ENCODE measurements at regions not wholly inside any gene's neighbourhood (a gene's known extent, or its start where the extent isn't known, plus 50 kb on each side); places are given as distances from the start of the nearest gene placed in this dataset.

DNA sequence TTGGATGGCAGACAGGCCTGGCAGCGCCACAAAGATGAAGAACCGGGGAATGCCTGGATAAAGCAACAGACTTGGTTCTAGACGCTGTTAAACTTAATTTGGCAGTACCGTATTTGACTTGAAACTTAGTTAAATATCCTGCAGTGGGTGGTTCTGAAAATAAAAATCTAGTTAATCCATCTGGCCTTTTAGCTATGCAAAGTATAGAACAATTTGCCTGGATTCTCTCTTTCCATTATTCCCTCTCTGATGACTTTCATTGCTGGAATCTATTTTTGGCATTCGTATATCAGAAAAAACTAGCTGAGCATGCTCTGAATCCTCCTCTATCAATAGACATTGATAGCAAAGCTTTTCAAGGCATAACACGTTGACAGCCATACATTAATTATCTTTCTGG lies 203.6 kb downstream of the MACC1 start:
- TF ChIP-seq, protein P1, sequence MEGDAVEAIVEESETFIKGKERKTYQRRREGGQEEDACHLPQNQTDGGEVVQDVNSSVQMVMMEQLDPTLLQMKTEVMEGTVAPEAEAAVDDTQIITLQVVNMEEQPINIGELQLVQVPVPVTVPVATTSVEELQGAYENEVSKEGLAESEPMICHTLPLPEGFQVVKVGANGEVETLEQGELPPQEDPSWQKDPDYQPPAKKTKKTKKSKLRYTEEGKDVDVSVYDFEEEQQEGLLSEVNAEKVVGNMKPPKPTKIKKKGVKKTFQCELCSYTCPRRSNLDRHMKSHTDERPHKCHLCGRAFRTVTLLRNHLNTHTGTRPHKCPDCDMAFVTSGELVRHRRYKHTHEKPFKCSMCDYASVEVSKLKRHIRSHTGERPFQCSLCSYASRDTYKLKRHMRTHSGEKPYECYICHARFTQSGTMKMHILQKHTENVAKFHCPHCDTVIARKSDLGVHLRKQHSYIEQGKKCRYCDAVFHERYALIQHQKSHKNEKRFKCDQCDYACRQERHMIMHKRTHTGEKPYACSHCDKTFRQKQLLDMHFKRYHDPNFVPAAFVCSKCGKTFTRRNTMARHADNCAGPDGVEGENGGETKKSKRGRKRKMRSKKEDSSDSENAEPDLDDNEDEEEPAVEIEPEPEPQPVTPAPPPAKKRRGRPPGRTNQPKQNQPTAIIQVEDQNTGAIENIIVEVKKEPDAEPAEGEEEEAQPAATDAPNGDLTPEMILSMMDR (IDR thresholded peaks at IDR 0.05; ENCODE audit: low read length): no peak
- no peak for TF ChIP-seq EZH2 (IDR thresholded peaks at IDR 0.05; ENCODE audit: borderline replicate concordance, low read length)
